ENCODE measurements at regions not wholly inside any gene's neighbourhood (a gene's known extent, or its start where the extent isn't known, plus 50 kb on each side); places are given as distances from the start of the nearest gene placed in this dataset.
"Not testable (repeated sequence)": the region's sequence is repeated elsewhere in the genome, so short reads cannot be mapped to it uniquely, and the experiment has no call there.

DNA sequence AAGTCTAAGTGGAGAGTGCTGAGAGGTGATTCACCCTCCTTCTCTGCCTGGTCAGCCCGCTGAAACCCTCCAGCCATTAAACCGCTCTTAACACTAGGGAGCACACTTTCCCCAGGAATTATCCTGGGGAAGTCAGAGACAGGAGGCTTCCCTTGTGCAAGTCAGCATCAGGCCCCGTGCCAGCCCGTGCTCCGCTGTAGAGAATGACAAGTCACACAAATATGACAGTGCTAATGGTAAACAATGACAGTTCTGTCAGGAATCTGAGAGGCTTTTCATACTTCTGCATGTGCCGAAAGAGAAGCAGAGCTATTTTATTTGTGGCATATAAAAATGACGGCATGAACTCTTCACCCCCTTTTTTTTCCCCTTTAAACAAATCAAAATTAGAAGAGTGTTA is 816.9 kb upstream of the SLC10A2 start:
- peak; percentile 59 for DNase-seq

- DNase-seq = not testable (repeated sequence)
These were observed 813.9 kb upstream of the SLC10A2 start for GRCh38 chr13:103880146-103880545.

- no peak for DNase-seq
These were observed 812.8 kb upstream of the SLC10A2 start for GRCh38 chr13:103878891-103879605.

- no peak for DNase-seq
These were observed 810.4 kb upstream of the SLC10A2 start for GRCh38 chr13:103876571-103876970.

DNA sequence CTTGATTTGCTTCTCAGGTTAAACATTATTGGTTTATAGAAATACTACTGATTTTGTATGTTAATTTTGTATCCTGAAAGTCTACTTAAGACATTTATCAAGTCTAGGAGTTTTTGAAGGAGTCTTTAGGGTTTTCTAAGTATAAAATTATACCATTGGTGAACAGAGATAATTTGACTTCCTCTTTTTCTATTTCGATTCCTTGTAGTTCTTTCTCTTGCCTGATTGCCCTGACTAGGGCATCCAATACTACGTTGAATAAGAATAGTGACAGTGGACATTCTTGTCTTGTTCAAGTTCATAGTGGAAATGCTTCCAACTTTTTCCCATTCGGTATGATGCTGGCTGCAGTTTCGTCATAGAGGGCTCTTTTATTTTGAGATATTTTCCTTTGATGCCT is 807.5 kb upstream of the SLC10A2 start:
- DNase-seq = no peak

DNA sequence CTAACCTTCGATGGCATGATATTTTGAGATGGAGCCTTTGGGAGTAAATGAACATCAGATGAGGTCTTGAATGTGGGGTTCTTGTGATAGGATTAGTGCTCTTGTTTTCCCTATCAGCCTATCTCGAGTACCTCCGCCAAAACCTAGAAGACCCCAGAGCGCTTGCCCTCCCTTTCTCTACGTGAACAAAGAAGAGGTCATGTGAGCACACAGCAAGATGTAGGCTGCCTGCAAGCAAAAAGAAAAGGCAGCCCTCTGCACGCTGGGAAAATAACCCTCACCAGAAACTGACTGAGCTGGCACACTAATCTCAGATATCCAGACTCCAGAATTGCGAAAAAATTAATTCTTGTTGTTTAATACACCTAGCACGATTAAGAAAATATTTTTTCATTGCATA is 799.8 kb upstream of the SLC10A2 start:
- no peak for DNase-seq

DNA sequence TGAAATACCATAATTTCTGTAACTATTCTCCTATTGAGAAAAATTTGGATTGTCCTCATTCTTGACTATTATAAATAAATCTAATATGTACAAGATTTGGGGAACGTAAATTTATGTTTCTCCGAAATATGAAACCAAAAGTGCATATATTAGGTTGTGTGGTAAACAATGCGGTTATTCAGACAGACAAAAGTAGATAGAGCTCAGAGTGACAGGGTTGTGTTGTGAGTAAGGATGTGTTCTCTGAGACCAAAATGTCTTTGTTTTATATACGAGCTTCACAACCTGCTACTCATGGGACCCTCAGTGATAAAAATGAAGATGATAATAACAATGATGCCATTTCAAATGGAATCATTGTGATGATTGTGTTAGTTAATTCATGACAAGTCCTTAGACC is 796.3 kb upstream of the SLC10A2 start:
- no peak for DNase-seq

DNA sequence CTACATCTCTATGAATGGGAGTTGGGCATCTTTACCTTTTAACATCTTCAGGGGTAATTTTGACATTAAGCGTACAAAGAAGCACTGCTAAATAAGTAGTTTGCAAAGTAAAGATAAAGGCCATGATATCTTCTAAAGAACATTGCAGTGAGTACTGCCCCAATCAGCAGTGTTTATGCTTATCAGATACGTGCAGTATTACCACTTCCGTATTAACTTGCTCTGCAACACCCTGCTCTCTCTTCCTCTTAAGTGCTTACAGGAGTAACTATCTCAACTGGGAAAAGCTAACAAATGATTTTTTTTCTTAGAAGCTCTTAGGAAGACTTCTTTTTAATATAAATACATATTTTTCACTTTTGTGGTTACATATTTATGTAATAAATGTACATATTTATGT is 793.7 kb upstream of the SLC10A2 start:
- DNase-seq = no peak

- no peak for DNase-seq
These were observed 785.8 kb upstream of the SLC10A2 start for GRCh38 chr13:103852036-103852435.

- no peak for DNase-seq
These were observed 778.3 kb upstream of the SLC10A2 start for GRCh38 chr13:103844471-103844870.

- peak; percentile 6 for DNase-seq
These were observed 773.2 kb upstream of the SLC10A2 start for GRCh38 chr13:103839460-103839859.

GRCh38 chr13:103835052-103835451 is 768.8 kb upstream of the SLC10A2 start:
- DNase-seq = no peak

- DNase-seq = no peak
These were observed 767.2 kb upstream of the SLC10A2 start for GRCh38 chr13:103833294-103833852.

- DNase-seq = no peak
These were observed 749.4 kb upstream of the SLC10A2 start for GRCh38 chr13:103815619-103816018.

DNA sequence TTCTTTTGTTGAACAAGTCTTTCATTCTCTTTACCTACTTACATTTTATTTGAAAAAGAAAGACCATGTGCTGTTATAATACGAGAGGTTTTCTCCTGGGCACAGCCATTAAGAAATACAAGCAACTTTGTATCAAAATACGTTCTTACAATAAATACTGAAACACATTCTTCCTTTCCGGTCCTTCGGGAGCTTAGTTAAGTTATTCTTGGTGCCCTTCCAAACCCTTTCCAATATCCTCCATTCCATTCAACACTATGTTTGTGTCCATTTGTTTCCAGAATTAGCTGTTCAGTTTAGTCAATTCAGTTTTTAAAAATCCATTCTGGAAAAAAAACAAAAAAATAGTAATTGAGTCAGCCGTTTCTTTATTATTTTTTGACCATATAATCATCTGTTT is 746.8 kb upstream of the SLC10A2 start:
- DNase-seq = no peak

- no peak for DNase-seq
These were observed 746.3 kb upstream of the SLC10A2 start for GRCh38 chr13:103812558-103812957.

DNA sequence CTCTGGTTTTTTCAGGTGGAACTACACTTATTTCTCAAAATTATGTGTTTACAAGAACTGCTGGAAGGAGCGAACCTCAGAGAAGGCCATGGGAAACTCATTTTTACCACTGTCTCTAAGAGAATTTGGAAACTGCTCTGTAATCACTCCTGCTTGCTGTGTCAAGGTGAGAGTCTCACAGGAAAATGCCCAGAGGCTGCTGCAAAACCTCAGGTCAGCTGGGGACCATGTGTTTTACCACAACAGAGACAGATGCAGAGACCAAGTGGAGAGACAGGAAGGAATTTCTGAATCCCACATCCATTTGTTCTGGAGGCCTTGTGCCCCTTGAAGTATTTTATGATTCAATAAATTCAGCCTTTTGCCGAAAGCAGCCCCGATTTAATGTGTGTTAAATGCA is 743.8 kb upstream of the SLC10A2 start:
- DNase-seq = no peak

GRCh38 chr13:103805771-103806170 is 739.6 kb upstream of the SLC10A2 start:
- DNase-seq = no peak

DNA sequence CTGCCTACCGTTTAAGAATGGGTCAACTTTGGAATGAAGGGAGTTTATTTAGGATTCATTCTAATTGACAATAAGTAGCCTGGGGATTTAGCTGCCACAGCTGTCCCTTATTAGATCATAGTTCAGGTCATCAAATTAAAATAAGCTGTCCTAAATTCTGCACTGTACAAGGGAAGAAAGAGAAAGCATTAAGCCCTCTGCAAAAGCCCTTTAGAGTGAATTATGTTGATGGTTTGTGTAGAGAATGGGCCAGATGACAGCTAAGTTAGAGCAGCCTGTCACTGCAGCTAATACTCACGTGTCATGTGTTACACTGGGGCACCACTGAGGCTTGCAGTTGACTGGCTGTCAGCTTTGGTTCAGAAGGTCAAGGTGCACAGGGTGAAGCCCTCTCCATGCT is 737.1 kb upstream of the SLC10A2 start:
- no peak for DNase-seq

DNA sequence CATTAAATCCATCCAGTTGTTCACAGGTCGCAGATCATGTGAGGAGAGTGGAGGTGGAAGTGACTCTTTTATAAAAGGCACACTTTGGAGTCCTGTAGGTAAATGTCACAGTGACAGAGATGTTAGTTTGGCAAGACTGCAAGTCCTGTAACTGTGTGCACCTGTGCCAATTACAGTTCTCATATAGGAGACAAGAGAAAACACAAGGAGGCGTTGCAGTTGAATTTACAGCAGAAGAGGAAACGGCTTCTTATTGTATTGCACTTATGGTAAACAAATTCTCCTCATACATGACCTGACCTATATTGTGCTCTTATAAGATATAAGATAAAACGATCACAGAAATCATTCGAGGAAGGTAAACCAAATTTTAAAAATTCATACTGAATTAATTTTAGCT is 732.8 kb upstream of the SLC10A2 start:
- DNase-seq = peak; percentile 26

- DNase-seq = no peak
These were observed 729.8 kb upstream of the SLC10A2 start for GRCh38 chr13:103795892-103796478.

DNA sequence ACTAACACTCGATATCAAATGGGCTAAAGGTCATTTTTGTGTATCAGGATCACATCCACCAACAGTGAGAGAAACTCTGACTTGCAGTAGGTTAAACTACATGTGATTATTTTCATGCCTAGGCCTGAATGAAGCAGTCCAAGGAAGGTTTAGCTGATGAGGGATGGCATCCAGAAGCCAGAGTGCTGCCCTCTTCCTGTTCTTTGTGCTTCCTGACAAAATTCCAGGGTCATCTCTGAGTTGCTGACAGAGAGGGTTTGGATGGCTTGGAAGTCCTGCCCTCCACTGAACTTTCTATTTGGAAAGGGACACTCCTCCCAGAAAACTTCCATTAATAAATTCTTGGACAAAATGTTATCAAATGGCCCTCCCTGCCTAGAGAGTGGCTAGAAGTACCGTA is 728.3 kb upstream of the SLC10A2 start:
- no peak for DNase-seq

GRCh38 chr13:103788061-103788652 is 721.9 kb upstream of the SLC10A2 start:
- DNase-seq = no peak

- DNase-seq = no peak
These were observed 706.4 kb upstream of the SLC10A2 start for GRCh38 chr13:103772576-103772975.

Data from NCI-H1105 (cell line).